ENCODE measurements at regions not wholly inside any gene's neighbourhood (a gene's known extent, or its start where the extent isn't known, plus 50 kb on each side); places are given as distances from the start of the nearest gene placed in this dataset.
"Not testable (repeated sequence)": the region's sequence is repeated elsewhere in the genome, so short reads cannot be mapped to it uniquely, and the experiment has no call there.

DNA sequence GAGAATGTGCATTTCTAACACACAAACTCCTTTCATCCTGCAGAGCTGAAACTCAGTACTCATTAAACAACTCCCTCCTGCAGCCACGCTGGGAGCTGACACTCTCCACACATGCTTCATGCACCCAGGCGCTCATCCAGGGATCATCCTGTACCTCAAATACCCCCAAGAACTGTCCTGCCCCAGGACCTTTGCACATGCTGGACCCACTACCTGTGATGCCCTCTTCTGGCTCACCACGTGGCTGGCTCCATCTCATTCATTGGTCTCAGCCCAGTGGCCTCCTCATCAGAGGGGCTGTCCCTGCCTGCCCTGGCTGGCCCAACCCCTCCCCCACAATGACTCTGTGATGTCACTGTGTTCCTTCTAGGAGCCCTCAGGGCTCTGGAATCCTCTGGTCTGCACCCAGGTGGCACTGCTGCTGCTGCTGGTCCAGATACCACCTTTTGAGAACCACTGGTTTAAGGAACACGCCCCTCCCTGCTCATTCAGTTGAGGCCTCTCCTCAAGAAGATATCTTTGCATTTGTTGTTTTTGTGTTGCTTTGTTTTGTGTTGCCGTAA is 160.9 kb upstream of the FOXF1 start:
- no peak for DNase-seq

DNA sequence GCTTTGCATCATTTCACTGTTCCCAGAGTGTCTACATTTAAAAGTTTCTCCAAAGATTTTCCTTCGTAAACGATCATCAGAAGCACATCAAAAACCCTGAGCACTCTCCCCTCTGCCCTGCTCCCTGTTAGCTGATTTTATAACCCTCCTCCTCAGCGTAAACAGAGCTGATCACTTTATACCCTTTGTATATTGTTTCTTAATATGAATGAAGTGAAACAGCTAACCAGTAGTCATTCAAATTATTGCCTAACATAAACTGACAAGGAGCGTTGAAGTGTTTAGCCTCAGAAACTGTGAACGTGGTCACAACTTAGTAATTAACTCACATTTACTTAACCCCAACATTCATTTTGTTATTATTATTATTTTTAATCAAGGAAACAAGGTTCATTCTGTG is 160.0 kb upstream of the FOXF1 start:
- no peak for DNase-seq

DNA sequence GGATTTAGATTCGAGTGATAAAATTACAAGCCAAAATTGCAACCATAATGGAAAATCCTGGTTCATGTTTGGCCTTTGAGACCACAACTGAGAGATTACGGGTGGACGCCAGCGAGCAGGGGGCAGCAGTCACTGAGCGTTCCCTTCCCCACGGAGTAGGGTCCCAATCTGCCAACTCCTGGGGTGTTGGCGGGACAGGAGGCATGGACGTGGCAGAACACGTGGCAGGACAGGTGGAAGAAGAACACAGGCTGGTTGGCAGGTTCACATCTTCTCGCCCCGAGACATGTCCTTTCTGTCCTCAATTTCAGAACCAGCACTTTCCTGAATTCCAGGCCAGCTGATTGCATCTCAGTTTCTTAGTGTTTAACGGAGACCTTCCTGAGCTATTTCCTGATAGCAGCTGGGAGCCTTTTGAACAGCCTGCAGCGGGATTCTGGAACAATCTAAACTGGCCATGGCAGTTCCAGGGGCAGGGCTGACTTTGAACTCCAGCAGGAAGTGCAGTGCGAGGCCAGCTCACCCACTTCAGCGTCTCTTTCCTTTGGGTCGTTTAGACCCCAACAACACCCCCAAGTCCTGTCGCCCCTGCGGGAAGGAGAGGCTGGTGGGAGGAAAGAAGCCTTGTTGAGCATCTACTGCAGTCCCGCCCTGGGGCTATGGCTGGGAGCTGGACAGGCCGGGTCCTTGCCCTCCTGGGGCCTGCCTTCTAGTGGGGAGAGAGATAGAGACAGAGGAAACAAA is 159.1 kb upstream of the FOXF1 start:
- no peak for DNase-seq

DNA sequence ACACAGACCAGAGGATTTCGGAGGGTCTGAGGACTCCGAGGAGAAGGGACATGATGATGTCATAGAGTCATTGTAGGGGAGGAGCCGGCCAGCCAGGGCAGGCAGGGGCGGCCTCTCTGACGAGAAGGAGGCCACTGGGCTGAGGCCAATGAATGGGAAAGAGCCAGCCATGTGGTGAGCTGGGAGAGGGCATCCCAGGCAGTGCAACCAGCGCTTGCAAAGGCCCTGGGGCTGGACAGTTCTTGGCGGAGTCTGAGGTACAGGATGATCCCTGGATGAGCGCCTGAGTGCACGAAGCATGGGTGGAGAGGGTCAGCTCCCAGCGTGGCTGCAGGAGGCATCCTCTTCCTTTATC is 158.6 kb upstream of the FOXF1 start:
- not testable (repeated sequence) for DNase-seq

DNA sequence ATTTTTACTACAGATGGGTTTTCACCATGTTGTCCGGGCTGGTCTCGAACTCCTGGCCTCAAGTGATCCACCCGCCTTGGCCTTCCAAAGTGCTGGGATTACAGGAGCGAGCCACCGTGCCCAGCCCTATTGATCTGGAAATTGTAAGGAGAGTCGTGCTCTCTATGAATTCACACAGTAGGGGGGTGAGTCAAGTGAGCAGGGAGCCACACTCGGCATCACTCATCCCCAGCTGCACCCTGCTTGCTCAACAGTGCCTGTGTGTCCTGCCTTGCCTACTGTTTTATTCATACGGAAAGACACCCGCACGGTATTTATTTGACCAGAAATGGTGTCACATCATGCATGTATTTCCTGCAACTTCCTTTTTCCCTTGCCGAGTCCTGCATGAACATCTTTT is 157.2 kb upstream of the FOXF1 start:
- no peak for DNase-seq

DNA sequence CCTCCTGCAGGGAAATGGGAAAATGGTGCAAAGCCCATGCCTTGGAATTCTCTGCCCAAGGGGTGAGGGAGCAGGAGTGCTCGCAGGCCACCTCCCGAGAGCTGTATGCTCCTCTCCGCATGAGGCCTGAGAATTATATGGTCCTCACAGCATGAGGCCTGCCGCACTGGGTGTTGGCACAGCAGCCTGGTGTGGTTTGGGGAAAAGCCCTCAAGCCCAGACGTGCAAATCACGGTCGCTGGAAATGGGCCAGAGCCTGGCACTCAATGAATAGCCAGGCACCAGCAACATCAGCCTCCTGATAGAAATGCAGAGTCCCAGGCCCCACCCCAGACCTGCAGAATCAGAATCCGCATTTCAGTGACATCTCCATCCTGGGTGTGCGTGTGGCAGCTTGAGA is 156.4 kb upstream of the FOXF1 start:
- no peak for DNase-seq

DNA sequence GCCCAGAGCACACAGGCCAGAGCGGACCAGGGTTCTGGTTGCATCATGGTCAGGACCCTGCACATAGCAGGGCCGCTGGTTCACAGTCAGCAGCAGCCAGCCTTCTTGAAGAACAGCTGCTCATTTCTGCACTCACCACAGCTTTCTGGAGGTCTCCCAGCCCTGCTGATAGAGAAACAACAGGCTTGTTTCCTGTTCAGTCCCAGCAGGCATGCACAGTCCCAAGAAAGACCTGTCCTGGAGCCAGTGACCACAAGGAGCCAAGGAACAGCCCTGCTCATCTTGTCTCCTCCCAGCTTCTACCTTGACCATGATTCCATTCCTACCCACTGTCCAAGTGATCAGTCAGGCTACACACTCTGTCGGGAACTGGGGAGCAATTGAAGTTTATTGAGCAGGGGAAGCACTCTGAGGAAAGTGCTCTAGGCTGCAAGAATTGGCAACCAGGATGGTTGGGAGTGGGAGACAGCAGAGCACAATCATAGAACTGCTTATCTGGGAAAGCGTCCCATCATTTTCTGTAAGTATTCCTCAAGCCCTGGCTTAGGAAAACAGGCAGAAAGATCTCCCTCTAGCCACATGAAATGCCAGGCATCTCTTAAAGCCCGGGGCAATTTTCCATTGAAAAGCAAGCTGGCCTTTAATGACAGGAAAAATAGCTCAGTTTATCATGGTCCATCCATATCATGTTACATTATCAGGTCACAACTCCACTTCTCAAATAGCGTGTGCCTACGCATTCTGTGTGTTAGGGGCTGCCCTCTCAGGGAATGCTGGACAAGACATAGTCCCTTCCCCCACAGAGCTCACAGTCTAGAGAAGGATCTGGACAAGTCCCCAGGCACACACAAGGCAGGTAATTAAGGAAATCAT is 155.4 kb upstream of the FOXF1 start:
- DNase-seq: no peak

DNA sequence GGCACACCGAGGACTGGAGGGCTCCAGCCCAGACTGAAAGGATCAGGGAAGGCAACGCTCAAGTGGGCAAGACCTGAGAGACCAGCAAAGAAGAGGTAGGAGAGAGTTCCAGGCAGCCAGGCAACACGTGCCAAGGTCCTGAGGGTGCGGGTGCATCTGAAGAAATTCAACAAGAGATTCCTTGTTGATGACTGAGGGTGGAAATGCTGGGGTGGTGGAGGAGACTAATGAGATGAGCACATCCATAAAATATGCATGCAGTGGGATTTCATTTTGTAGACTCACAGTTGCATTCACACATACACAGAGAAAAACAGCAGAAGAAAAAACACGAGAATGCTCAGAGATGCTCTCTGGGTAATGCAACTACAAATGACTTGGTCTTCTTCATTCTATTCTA is 154.8 kb upstream of the FOXF1 start:
- no peak for DNase-seq

DNA sequence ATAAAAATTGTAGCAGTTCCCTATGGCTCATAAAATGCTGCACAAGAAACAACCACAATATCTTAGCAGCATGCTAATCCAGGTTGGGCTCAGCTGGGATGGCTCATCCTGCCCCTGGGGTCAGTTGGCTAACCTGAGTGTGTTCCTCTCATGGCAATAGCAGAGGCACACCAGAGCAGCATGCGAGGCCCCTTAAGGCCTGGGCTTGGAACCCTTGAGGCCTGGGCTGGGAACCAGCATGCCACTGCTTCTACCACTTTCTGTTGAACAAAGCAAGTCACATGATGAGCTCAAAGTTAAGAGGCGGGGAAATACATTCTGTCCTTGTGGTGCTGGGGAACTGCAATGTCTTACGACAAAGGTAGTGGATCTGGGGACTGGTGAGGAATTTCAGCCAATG is 154.4 kb upstream of the FOXF1 start:
- no peak for DNase-seq

DNA sequence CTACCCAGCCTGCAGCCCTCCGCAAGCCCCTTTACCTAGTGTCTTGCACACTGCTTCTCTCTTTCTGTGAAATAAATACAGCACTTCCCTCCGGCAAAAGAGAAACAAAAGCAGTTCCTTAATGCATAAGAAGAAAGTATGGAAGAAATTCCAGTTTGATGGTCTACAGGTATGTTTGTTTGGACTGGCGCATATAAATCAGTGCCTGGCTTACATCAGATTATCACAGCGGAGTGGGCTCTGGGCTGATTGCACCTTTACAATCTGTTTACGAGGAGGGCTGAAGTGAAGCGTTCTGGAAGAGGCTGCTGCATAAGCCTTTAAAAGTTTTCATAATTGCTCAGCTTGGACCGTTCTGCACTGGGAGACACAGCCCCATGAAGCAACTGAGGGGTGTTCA is 153.5 kb upstream of the FOXF1 start:
- no peak for DNase-seq

DNA sequence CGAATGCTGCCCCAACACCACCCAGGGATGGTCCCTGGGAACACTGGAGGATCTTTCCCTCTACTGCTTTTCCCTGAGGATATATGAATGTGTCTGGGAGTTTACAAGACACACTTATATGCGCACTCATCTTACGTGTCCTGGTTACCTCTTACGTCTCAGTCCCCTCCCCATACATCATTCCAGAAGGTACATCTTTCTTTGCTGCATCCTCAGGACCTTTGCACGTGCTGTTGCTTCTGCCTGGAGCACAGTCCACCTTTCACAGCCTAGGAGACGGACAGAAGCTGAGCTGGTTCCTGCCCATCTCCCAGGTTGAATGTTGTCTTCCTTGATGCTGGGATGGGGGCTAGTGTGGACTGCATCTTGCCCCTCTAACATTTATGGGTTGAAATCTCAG is 153.0 kb upstream of the FOXF1 start:
- DNase-seq: no peak

DNA sequence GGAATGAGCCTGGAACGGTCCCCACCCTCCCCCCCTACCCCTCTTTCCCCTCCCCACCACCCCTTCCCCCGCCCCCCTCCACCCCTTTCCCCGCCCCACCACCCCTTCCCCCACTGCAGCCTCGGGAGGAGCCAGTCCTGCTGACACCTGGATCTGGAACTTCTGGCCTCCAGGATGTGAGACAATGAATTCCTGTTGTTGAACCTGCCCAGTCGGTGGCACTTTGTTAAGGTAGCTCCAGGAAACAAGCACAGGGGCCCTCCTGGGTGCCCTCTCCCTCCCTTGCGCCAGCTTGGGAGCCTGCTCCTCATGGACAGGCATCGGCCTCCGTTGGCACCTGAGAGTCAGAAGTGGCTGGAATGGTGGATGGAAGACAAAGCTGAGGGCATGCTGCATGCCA is 152.4 kb upstream of the FOXF1 start:
- DNase-seq: no peak

DNA sequence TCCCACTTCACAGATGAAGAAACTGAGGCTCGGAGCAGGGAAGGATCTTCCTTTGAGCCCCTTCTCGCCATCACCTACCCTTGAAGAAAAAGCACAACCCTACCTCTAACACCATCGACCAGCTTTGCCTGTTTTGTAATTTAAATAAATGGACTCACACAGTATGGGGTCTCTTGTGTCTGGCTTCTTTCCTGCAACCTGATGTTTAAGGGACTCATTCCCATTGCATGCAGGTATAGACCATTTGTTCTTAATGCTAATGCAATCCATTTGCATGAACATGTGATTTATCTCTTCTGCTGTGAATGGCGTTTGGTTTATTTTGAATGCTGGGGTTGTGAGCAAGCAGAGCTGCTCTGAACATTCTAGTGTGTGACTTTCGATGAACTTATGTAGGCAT is 150.8 kb upstream of the FOXF1 start:
- no peak for DNase-seq

DNA sequence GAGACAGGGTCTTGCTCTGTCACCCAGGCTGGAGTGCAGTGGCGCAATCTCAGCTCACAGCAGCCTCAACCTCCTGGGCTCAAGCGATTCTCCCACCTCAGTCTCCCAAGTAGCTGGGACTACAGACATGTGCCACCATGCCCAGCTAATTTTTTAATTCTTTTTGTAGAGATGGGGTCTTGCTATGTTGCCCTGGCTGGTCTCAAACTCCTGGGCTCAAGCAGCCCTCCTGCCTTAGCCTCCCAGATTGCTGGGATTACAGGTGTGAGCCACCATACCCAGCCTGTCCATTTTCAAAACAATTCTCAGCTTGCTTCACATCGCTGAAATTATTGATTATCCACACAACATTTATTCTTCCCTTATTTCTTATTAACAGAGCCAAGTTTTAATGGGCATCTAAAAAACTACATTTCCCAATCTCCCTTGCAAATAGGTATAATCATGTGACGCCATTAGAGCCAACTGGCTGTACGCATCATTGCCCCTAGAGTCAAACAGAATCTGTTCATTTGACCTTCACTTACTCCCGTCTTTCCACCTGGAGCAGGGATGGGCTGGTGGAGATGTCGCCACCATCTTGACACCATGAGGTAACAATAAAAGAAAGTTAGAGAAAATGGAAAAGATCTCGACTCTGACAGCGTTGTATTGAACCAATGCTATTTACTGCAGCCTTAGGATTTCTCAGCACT is 148.0 kb upstream of the FOXF1 start:
- no peak for DNase-seq

DNA sequence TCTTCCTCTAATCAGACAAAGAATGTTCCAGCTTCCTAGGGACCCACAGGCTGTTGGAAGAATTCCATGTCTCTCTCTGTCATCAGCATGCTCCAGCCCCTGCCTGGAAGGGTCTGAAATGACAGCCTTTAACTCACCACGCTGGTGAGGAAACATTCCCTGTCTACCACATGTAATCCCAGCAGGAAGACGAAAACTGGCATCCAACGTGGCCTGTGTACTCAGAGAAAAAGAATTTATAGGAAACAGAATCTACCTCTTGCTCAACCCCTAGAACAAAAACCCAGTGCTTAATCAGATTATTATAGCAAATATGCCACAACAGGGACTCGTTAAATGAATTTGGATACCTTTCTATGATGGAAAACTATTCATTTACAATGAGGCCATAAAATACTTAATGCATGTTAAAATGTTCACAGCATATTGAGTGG is 147.3 kb upstream of the FOXF1 start:
- no peak for DNase-seq

DNA sequence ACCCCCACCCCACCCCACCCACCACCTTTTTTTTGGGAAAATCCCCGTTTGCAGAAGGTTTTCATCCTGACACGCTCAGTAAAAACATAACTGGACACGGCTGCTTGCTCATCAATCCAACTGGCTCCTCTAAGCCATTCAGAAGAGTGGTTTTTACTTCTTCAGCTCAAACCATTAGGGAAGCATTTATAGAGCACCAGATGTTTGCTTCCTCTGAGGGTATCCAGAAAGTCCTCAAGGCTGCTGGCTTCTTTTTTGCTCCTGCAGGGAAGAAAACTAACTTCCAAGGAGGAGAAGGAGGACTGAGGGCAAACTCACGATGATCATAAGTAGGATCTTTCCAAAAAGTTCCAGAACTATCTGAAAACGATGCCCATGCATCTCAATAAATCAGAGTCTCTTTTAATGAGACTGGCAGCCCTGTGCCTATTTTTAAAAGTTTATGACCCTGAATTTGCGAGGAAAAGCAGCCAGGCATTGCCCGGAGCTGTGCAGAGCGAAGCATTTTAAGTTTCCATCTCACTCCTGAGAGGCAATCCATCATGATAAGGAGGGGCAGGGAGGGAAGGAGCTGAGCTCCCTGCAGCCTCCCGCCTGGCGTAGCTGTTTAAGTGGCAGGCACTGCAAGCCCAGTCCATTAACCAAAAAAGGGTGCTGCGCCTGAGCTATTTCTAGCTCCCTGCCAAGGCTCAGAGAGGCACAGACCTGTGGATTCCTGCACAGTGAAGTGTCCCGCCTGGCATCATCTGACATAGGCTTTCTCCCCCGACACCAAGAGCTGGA is 146.3 kb upstream of the FOXF1 start:
- DNase-seq: no peak

DNA sequence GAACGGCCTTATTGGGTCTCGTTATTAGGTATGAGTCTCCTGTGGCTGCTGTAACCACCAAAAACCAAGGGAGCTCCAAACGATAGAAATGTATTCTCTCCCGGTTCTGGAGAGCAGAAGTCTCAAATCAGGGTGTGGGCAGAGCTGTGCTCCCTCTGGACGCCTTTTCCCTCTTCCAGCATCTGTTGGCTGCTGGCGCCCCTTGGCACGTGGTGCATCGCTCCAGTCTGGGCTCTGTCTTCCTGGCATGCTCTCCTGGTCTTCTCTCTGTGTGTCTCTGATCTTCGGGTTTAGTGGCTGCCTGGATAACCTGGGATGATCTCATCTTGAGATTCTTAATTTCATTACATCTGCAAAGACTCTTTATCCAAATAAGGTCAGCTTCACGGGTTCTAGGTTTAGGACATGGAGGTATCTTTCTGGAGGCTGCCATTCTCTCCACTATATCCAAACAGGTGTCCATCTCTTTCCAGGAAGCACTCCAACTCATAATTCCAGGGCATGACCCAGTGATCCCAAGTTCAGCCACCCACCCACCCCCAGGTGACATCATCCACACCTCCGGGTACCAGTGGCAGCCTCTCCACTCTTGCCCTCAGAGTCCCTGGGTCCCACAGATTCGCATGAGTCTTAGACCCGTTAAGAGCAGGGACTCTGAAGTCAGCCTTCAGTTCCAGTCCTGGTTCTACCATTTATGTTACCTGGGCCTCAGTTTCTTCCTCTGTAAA is 145.5 kb upstream of the FOXF1 start:
- DNase-seq: no peak

DNA sequence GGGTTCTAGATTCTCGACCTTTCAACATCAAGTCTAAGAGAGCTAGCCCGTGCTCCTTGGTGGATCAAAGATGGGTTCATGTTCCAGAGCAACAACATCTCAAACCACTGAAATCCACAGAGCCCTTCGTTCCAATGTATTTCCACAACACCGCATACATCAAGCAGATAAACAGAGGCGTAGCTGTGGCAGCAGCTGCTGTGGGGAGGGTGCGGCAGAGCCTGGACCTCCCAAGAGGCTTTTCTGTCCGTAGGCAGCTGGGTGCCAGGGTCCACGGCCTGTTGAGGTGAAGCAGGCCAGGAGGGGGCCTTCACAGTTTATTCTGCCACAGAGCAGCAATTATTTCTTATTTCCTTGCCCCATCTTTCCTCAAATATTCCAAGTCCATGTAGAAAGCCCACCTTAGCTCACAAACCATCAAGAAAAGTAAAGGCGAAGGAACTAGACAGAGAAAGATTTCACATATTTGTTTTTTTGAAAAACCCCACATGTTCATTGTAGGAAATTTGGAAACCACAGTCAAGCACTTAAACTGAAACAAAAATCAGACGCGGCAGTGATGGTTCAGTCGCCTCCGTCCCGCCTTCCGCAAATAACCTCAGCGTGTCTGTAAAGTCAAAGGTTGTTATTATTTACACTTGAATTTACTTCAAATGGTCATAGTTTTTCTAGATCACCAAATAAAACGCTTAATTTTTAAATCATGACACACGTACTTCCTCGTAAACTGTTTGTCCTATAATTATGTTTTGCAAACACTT is 144.6 kb upstream of the FOXF1 start:
- no peak for DNase-seq

DNA sequence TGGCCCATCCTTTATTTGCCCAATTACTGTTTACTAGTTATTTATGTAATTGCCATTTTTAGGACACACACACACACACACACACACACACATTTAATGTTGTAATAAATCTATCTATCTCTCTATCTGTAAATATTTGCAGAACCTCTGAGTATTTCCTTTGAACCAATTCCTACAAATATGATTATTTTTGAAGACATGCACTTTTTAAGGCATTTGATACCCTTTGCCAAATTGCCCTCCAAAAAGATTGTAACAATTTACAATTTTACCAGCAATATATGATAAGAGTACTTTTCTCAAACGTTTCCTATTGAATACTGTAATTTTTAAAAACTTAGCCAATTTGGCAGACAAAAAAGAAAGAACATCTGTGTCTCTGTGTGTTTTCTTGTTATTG is 143.8 kb upstream of the FOXF1 start:
- DNase-seq: no peak

DNA sequence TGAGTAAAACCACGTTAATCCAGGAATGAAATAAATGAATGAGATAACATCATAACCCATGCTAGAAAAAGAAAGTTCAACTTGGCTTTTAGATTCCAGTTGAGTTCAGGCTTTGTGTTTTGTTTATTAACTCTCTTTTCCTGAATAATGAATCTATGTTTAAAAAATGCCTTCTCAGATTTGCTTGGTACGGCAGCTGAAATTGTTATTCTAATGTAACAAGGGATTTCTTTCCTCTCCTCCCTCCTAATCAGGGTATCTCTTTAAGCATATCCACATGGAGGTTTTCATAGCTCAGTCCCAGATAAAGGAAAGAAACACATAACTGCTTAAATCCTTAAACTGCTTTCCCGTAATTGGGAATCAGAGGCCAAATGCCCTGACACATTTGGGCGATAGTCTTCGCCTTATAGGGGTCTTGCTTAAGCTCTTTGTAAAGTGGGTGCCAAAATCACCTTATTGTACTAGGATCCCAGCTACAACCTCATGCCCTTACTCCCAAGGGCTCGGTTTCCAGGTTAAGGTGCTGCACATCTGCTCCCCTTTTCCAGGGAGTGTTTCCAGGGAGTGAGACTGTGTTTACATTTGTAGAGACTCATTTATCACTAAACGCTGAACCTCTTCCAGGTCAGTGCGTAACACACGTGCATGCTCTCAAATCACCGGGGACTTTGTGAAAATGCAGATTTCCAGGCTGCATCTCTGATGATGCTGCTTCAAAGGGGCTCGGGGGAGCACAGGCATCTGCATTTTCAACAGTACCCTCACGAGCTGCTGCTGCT is 142.8 kb upstream of the FOXF1 start:
- DNase-seq: no peak

Measured in right kidney (tissue), 1 donor.